IPS-NIHi11 (cell line): ENCODE measurements at regions not wholly inside any gene's neighbourhood (a gene's known extent, or its start where the extent isn't known, plus 50 kb on each side); places are given as distances from the start of the nearest gene placed in this dataset.
A peak's percentile ranks its signal among the peaks of the same experiment; 100 is the strongest.

ENCODE experiments used
- DNase-seq: peaks from one replicate; pipeline ENCODE4 v3.0.0; 2012; ENCODE audit warnings: mixed read lengths, low spot score

DNA sequence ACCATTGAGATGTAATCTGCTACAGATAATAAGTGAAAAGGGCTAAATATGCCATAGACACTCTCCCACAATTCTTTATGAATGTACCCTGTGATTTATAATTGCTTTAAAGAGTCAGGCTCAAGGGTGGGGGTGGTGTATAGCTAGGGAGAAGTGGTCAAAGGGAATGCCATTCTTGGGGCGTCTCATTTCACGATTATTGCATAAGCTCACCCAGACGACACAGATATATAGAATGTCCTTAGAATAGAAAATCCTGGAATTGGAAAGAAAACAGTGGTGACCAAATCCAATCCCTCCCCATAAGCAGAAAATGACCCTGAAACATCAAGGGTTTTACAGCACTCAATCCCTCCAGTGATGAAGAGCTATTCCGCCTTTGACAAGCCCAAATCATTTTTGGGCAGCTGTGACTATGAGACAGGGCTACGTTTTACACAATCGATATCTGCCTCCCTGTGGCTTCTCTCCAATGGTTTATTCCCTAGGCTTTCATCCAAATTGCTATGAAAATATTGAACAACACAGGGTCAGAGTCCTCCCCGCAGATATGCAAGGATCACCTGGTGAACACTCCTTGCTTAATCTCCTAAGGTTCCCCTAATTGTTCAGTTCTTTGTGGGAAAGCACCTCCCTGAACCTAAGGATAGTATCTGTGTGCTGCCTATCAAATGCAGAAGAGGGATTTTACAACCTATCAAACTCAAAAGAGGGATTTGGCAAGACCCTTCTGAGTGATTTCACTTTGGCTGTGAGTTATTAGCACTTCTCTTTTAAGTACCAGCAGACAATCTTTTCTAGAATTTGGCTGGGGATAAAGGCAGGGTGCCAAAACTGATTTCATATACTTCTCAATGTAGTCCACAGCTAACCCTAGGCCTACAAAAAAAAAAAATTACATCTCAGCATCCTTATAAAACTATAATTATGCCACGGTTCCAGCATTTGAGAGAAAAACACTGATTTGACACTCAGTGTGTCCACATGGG, 144.9 kb upstream of the CDH6 start:
- DNase-seq, result no peak

DNA sequence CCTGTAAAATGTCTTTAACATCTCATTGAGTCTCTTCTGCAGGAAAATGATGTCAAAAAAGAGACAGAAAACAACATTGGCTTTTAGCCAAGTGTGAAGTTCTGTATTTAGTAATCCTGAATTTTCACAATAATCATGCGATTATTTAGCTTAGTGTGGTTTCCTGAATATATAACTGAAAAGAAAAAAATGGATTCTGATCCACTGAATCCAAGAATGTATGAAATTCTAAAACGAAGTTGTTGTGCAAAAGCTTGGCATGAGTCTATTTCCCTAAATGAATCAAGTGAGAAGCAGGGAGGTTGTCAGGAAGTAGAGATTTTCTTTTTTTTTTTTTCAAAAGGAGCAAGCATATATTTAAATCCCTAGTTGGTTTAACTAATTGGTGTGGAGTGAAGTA, 145.9 kb upstream of the CDH6 start:
- no peak for DNase-seq

DNA sequence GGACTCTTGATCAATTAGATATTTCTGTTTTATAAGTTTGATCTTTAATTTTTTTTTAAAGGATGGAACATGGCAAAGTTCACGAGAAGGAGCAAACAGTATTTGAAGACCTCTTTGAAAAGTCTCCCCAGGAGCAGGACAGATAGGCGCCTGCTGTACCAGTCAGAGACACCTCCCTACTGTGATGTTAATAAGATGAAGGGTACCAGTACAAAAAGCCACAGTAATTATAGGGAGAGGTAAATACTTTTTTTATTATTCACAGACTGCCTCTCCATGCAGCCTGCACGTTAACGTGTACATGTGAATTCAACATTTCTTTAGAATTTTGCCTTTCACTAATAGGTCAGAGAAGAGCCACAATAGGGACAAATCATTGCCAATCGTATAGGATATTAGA, 146.5 kb upstream of the CDH6 start:
- DNase-seq, result no peak

DNA sequence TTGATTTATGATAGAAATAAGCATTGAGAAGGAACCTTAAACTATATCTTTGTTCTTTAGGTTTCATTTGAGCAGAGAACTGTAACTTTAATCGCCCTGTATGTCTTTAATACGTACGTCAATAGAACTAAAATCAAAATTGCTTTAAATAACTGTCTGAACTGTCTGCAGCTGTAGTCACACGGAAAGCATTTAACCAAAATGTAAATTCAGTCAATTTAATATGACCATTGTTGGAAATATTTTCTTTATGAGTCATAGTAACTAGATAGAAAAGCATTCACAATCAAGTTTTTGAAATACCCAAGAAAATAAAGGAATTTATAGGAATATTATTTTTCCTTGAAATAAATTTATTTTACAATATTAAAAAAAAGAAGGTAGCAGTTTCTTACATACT, 157.1 kb upstream of the CDH6 start:
- no peak for DNase-seq

DNA sequence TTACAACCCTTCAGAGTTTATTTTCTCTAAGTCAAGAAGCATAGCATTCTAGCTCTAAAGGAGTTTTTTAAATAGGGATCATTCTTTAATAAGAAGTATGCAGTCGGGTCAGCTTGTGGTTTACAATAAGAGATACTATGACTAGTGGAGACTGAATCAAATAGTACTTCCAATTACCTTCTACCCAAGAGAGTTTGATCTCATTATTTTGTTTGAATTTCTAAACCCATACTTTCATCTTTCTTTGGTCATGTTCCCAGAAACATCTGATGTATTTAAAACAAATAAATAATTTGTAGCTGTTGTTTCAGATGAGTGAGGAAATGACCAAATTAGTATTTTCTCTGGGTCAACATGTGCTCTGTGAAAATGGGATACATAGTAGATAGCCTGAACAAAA, 160.2 kb upstream of the CDH6 start:
- DNase-seq, result no peak

DNA sequence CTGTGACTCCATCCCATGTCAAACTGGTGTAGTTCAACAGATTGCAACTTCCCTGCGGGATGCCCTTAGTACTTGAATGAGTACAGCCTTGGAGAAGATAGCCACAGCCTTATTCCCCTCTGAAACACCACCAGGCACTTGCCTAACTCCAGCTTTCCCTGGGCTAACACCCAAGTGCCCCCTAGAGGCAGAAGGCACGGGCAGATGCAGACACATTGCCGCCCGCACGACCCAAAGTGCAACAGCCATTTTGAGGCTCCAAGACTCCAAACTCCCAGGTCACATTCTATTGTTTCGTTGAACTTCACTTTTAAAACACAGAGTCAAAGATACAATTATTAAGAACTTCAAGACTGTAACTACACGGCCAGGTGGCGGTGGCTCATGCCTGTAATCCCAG, 163.6 kb upstream of the CDH6 start:
- DNase-seq, result no peak

DNA sequence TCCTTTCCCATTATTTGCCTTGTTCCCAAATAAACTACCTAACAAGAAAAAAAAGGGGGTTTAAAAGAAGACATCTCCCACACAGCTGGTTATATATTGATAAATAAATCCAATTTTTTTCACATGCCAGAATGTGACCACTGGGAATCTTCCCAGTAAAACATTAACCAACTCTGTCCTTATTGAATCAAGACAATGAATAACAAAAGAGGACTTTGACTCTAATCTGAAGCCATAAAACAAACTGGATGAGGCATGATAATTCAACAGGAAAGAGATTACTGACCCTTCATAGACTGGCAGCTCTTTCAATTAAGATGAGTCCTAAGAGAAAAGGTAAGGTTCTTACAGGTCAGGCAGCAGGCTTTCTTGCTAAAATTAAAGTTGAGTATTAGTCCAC, 165.8 kb upstream of the CDH6 start:
- DNase-seq, result no peak

DNA sequence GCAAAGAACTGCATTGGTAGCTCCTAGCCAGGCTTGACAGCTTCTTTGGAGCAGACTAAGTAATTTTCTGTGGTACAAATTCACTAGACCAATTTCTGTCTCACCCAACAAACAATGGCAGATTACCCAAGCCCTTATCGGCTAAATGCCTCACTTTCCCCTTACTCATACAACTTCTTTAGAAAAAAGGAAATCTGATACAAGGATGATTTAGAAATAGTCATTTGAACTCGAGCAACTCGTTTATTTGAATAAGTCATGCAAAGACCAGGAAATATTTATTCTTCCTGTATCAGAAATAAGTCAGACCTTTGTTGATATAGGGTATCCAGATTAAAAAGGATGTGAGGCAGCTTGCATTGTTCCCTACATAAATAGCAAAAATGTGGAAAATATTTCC, 170.4 kb upstream of the CDH6 start:
- no peak for DNase-seq

DNA sequence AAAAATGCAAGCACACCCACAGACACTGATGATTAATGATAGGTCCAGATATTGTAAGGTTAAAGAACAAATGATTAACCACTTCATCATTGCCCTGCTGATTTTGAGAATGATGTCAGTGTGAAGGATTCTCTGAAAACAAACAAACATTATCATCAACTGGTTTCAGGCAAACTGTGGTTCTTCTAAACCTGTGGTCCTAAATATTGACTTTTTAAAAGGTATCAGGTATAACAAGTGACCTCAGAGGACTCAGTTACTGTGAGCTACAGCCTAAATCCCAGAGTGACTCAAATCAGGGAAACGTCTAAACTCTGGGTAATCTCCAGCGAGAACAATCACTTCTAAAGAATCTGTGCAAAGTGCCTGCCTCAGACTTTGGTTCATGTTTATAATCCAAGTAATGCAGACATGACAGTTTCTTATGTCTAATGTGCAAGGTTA, 172.3 kb upstream of the CDH6 start:
- DNase-seq, result no peak

DNA sequence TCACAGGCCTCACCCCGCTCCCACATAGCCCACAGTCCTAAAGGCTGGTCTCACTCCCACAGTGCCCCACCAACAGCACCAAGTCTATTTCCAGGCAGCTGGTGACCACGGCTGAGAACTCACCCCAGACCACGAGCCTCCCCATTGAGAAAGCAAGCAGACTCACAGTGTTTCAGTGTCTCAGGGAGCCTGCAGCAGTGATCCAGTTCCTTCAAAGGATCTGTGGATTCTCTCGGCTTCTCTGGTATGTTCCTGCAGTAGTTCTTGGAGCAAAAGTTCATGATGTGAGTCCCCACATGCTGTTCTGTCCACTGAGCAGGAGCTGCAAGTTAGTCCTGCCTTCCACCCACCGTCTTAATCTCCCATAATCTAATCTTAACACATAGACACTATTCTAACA, 185.3 kb upstream of the CDH6 start:
- no peak for DNase-seq

DNA sequence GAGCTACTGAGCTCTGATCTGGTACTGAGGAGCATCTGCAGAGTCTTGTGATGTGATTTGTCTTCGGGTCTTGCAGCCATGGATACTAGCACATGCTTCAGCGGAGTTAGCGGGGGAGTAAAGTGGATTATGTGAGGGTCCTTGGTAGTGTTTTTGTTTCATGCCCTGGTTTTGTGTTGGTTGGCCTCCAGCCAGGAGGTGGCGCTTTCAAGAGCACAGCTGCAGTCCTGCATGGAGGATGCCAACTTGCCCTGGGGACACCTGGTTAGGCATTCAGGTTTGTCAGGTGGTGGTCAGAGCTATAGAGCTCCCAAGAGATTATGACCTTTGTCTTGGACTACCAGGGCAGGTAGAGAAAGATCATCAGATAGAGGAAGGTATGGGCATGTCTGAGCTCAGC, 185.8 kb upstream of the CDH6 start:
- DNase-seq, result no peak

DNA sequence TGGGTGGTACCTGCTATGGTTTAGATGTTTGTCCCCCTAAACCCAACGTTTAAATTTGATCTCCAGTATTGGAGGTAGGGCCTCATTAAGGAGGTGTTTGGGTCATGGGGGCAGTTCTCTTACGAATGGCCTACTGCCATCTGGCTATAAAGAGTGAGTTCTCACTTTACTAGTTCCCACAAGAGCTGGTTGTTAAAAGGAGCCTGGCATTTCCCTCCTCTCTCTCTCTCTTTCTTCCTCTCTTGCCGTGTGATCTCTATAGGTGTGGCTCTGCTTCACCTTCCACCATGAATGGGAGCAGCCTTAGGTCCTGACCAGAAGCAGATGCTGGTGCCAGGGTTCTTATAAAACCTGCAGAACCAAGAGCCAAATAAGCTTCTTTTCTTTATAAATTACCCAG, 193.2 kb upstream of the CDH6 start:
- no peak for DNase-seq

DNA sequence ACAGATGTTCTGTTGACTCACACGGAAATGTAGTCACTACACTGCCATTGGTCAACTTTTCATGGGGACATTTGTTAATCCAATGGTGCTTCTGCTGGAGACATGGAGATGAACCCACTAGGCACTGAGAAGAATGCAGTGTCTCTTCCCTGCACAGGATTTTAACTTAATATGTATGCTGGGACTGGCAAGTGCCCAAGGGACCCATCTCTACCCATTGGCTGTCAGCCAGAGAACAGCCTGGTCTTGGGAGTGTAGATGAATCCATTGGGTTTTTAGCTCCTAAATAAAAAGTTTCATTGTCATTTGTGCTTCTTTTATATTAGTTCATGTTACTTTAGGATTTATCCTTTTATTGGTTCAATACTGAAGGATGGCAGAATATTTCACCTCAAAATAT, 195.8 kb upstream of the CDH6 start:
- DNase-seq, result no peak

DNA sequence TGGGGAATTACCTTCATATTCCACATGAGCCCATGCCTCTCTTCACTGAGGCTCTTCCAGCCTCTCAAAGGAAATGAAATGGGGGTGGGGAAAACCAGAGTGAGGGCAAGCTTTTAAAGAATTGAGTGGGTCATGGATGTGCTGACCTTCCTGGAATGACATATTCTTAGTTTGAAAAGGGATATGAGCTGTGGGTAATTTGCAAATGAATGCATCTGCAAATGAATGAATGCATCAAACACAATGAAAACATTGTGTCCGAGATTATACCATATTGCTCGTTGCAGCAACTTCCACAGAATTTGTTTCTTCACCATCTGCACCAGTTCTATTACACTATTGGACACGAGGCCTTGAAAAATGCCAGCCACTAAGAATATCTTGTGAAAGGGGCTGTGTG, 198.6 kb upstream of the CDH6 start:
- DNase-seq, result no peak

DNA sequence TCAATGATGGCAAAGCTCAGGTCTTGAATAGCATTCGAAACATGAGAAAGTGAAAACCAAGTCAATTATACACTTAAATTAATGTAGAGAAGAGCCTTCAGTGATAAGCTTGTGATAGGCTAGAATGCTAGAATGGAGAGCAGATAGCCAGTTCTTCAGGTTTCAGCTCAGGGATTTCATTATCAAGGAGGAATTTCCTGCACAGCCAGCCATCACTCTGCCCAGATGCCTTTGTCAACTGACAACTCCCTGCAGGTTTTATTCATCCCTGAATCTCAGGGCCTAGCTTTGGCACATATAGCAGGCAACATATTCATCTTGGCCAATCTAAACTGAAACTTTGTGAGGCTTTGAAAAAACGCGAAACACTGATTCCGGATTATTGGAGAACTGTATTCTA, 199.3 kb upstream of the CDH6 start:
- peak; percentile 10 for DNase-seq

DNA sequence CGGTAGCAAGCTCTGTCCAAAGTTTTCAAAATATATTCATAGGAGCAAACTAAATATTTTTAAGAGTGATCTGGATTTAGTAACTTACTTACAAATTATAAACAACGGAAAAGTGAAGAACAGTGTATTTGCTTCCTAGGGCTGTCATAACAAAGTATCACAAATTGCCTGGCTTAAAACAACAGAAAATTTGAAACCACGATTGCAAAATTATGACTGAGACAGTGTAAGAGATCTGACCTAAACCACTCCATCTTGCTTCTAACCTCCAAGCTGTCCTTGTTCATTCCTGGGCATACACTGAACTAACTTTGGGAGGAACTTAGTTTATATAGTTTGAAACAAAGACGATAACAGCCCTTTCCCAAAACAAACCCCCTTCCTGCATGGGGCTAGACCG, 202.0 kb upstream of the CDH6 start:
- DNase-seq, result no peak

DNA sequence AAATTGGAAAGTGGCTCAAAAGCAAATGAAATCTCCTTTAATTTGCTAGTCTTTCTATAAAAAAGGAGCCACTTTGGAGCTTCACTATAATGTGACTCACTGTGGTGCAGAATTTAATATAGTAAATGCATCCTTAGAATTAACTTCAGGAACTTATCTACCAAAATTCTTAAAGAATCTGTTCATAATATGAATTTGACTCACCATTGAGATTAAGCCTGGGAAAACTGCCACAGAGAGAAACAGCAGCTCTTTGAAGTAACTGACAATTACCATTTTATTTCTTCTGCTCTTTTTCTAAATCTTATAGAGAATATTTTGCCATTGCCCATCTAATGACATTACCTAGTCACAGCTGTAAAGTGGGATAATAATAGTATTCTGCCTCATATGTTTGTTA, 211.9 kb upstream of the CDH6 start:
- no peak for DNase-seq

DNA sequence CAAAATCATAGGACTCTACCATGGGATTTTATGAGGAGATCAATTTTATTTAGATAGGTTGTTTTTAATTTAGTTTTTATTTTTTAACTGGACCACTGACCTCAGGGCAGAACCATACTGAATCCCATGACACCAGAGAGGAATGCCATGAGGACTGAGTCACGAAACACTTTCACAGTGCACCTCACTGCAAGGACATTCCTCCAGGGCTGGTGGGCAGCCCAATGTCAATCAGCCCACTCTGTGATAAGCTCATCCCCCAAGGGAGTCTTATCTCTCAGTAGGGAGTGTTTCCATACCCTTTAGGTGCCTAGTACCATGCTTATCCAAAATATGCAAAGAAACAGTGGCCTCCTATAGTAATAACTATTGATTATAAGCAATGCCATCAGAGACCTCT, 224.5 kb upstream of the CDH6 start:
- no peak for DNase-seq

DNA sequence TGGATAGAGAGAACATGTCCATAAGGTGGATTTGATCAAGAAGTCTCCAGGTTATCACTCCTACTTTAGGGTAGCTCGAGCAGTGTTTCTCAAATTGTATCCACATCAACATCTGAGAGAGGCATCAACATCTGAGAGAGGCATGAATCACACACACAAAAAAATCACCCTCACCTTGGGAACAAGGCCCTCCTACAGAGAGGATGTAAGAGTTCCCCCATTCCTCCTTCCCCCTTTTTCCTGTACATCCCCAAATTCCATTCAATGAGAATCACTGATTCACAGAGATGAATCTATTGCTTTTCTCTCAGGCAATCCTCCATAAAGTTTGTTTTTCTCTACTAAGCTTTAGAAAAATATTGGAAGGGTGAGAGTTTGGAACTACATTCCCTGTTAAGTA, 233.4 kb upstream of the CDH6 start:
- no peak for DNase-seq

DNA sequence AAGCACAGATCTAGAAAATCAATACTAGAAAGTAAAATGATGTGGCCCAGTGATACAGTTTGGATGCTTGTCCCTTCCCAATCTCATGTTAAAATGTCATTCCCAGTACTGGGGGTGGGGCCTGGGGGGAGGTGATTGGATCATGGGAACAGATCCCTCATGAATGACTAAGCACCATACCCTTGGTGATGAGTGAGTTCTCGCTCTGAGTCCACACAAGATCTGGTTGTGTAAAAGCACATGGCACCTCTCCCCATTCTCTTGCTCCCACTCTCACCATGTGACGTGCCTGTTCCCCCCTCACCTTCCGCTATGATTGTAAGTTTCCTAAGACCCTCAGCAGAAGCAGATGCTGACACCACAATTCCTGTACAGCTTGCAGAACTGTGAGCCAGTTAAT, 234.2 kb upstream of the CDH6 start:
- no peak for DNase-seq

DNA sequence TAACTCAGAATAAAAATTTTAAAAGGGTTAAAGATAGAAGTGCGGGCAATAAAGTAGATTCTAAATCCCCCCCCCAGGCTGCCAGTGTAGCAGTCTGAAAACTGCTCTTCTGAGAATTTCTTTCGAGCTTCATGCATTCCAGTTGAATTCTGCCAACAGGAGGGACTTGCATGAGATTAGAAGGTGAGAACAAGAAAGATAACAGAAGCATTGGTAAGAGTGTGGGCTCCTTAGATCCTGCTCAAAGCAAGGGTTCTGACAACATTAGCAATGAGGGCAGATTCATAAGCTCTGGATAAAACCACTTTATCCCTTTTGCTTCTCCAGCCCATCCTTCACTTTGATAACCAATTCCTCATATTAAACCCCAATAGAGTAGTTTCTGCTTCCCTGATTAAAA, 235.9 kb upstream of the CDH6 start:
- DNase-seq, result no peak

DNA sequence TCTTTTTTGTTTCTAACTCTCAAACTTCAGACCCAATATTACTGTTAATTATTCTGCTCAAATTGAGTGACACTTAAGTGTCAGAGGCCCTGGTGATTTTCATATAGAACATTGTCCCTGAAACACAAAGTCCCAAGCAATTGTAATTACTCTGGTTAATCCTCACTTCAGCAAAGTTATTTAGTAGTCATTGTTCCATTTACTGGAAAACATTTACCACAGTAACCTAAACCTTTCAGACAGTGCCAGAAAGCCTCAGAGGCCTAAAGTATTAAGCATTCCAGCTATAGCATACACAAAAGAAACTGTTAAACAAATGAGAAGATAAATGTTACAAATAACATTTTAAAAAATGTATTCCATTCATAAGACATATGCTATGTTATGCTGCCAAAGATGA, 237.2 kb upstream of the CDH6 start:
- DNase-seq, result no peak

DNA sequence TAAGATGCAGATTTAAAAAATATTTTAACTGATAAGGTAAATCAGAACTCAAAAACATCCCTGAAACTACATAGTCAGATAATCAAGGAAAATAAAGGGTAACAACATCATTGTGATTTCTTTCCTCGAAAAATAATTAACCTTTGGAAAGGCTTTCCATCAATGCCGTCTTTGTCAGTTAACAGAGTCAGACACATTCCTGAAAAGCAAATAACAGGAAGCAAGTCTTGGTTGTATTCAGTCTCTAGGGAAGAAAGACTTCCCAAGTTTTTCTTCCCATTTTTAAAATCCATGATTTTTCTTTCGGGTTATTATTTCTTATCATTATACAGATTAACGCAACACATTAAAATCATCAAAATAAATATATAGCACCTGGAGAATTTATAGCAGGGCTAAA, 256.4 kb upstream of the CDH6 start:
- DNase-seq, result no peak

DNA sequence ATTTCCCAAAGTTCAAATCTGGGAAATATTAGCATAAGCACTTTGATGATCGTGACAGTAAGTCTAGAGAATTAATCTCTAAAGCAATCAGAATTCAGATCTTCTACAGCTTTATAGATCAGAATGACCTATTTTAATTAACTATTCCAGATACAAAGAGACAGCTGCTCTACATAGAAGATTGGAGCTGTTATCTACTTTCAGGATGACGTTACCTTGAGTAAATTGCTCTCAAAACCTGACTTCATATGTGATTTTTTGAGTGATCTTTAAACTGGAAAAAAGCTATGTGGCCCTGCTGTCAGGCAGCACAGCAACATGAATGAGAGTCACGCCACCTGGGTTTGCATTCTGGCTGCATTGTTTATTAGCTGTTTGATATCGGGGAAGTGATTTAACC, 259.9 kb upstream of the CDH6 start:
- DNase-seq, result no peak
